IMR-90 (cell line): ENCODE measurements at regions not wholly inside any gene's neighbourhood (a gene's known extent, or its start where the extent isn't known, plus 50 kb on each side); places are given as distances from the start of the nearest gene placed in this dataset.

ENCODE experiments used
- ATAC-seq: fragments of 200-7000 bp; cut with Tn5 transposase; 2 replicates; pipeline ENCODE4 v1.9.1; 2020; ENCODE audit warnings: low read depth, mild to moderate bottlenecking, moderate library complexity
- BruUV-seq: library from RNA; stranded (reverse); fragments of 400-500 nt; replicated peaks from 2 replicates; lab custom pipeline; 2021; lab: Mats Ljungman, UMichigan
- CTCF ChIA-PET: fragments of 300-600 bp; formaldehyde crosslinking; extraction: SDS; loops from one replicate; lab custom pipeline; 2021; ENCODE audit warnings: antibody characterized with exemption; lab: Yijun Ruan, JAX
- POLR2A ChIA-PET: fragments of 300-600 bp; sonication (Branson Sonifier 250); formaldehyde crosslinking; loops from one replicate; lab custom pipeline; 2022; ENCODE audit warnings: antibody characterized with exemption; ENCODE audit not compliant: unreplicated experiment; lab: Charles Lee
- DNase-seq: peaks from one replicate; pipeline ENCODE4 v3.0.0; 2013
- H2AFZ ChIP-seq: replicated peaks from 2 replicates; pipeline ENCODE3; 2013; ENCODE audit warnings: low read length, mild to moderate bottlenecking; ENCODE audit not compliant: poor library complexity
- H2AK5ac ChIP-seq: 2 replicates; pipeline ENCODE4 v1.6.1; 2013; ENCODE audit warnings: low read depth, low read length, inconsistent platforms
- H2AK9ac ChIP-seq: replicated peaks from 2 replicates; pipeline ENCODE3; 2013; ENCODE audit warnings: mild to moderate bottlenecking, low read depth, low read length, moderate library complexity; ENCODE audit not compliant: poor library complexity
- H2BK120ac ChIP-seq: 2 replicates; pipeline ENCODE4 v1.6.1; 2013; ENCODE audit warnings: low read depth, low read length, inconsistent platforms
- H2BK15ac ChIP-seq: 3 replicates; pipeline ENCODE4 v1.6.1; 2013; ENCODE audit warnings: low read depth, low read length, inconsistent platforms
- H2BK20ac ChIP-seq: 2 replicates; pipeline ENCODE4 v1.6.1; 2013; ENCODE audit warnings: low read depth, mild to moderate bottlenecking, inconsistent platforms, low read length, moderate library complexity
- H2BK5ac ChIP-seq: 2 replicates; pipeline ENCODE4 v1.6.1; 2013; ENCODE audit warnings: mild to moderate bottlenecking, low read depth, low read length, inconsistent platforms; ENCODE audit not compliant: poor library complexity, severe bottlenecking
- H3K14ac ChIP-seq: replicated peaks from 2 replicates; pipeline ENCODE4 v1.6.1; 2013; ENCODE audit warnings: low read depth, low read length, inconsistent platforms
- H3K18ac ChIP-seq: 2 replicates; pipeline ENCODE4 v1.6.1; 2013; ENCODE audit warnings: low read depth, low read length, control low read depth
- H3K23ac ChIP-seq: 2 replicates; pipeline ENCODE4 v1.6.1; 2013; ENCODE audit warnings: low read depth, low read length, inconsistent platforms
- H3K27ac ChIP-seq: 2 replicates; pipeline ENCODE4 v1.5.1; 2013; ENCODE audit warnings: mild to moderate bottlenecking, control low read depth, low read length; ENCODE audit not compliant: insufficient read depth
- H3K27me3 ChIP-seq: 2 replicates; pipeline ENCODE4 v1.6.1; 2013; ENCODE audit warnings: low read length; ENCODE audit not compliant: control insufficient read depth, insufficient read depth
- H3K36me3 ChIP-seq: 2 replicates; pipeline ENCODE4 v1.6.1; 2013; ENCODE audit warnings: low read length, mixed read lengths; ENCODE audit not compliant: control insufficient read depth, insufficient read depth
- H3K4ac ChIP-seq: 2 replicates; pipeline ENCODE4 v1.6.1; 2013; ENCODE audit warnings: low read depth, low read length, inconsistent platforms
- H3K4me1 ChIP-seq: 2 replicates; pipeline ENCODE4 v1.6.1; 2013; ENCODE audit warnings: low read length, mixed read lengths; ENCODE audit not compliant: control insufficient read depth, insufficient read depth
- H3K4me2 ChIP-seq: 2 replicates; pipeline ENCODE4 v1.6.1; 2013; ENCODE audit warnings: low read depth, mild to moderate bottlenecking, control low read depth, low read length, moderate library complexity
- H3K4me3 ChIP-seq: 2 replicates; pipeline ENCODE4 v1.5.1; 2013; ENCODE audit warnings: low read depth, mild to moderate bottlenecking, control low read depth, low read length, moderate library complexity; ENCODE audit not compliant: insufficient read depth
- H3K56ac ChIP-seq: 2 replicates; pipeline ENCODE4 v1.6.1; 2013; ENCODE audit warnings: low read length, inconsistent platforms; ENCODE audit not compliant: insufficient read depth; ENCODE audit errors: extremely low read depth
- H3K79me1 ChIP-seq, 2 experiments: 2 replicates each; pipeline ENCODE4 v1.6.1; 2013; ENCODE audit warnings: low read length in 2 of 2, inconsistent platforms in 1 of 2, low read depth in 1 of 2
- H3K9ac ChIP-seq: 2 replicates; pipeline ENCODE4 v1.6.1; 2013; ENCODE audit warnings: low read depth, low read length, control low read depth
- H3K9me1 ChIP-seq: 2 replicates; pipeline ENCODE4 v1.6.1; 2013; ENCODE audit warnings: low read length, inconsistent platforms; ENCODE audit not compliant: insufficient read depth
- H3K9me3 ChIP-seq: 2 replicates; pipeline ENCODE4 v1.6.1; 2013; ENCODE audit warnings: low read length; ENCODE audit not compliant: control insufficient read depth, insufficient read depth
- H4K20me1 ChIP-seq: 2 replicates; pipeline ENCODE4 v1.6.1; 2013; ENCODE audit warnings: low read length, inconsistent platforms; ENCODE audit not compliant: insufficient read depth
- H4K5ac ChIP-seq: 2 replicates; pipeline ENCODE4 v1.6.1; 2013; ENCODE audit warnings: mild to moderate bottlenecking, low read depth, low read length, control low read depth
- H4K8ac ChIP-seq, 2 experiments: 2 replicates each; pipeline ENCODE4 v1.6.1; 2013; ENCODE audit warnings: low read depth in 2 of 2, low read length in 2 of 2, control low read depth in 1 of 2, inconsistent platforms in 1 of 2
- H4K91ac ChIP-seq: 2 replicates; pipeline ENCODE4 v1.6.1; 2013; ENCODE audit warnings: low read depth, low read length, inconsistent platforms; ENCODE audit not compliant: insufficient read depth
- CHD1 ChIP-seq: IDR thresholded peaks from 2 replicates; pipeline ENCODE4 v1.6.1; 2012; ENCODE audit warnings: low read depth, low read length, improper control_type of control experiment
- ELK1 ChIP-seq: fragments of 150-350 bp; IDR thresholded peaks from 2 replicates; pipeline ENCODE4 v1.6.1; 2016; ENCODE audit warnings: low read depth, mild to moderate bottlenecking, low read length, moderate library complexity, borderline replicate concordance
- MAFK ChIP-seq: IDR thresholded peaks from 2 replicates; pipeline ENCODE4 v1.6.1; 2012; ENCODE audit warnings: low read depth, low read length, improper control_type of control experiment
- NFE2L2 ChIP-seq: fragments of 150-350 bp; IDR thresholded peaks from 2 replicates; pipeline ENCODE4 v1.6.1; 2016; ENCODE audit warnings: low read depth, mild to moderate bottlenecking, low read length
- RAD21 ChIP-seq: IDR thresholded peaks from 2 replicates; pipeline ENCODE4 v1.6.1; 2012; ENCODE audit warnings: low read length, improper control_type of control experiment
- RFX5 ChIP-seq: IDR thresholded peaks from 2 replicates; pipeline ENCODE4 v1.8.0; 2012; ENCODE audit warnings: low read depth, mild to moderate bottlenecking, low read length, moderate library complexity
- SMC3 ChIP-seq: fragments of 150-350 bp; IDR thresholded peaks from 2 replicates; pipeline ENCODE4 v1.6.1; 2016; ENCODE audit warnings: low read depth, mild to moderate bottlenecking, antibody characterized with exemption, low read length, moderate library complexity
- WGBS, 2 experiments: methylation state at CpG; one replicate each; pipeline versions ENCODE4 v1.1.5 to v1.1.7; 2013; ENCODE audit warnings: missing lambda C conversion rate in 2 of 2; ENCODE audit not compliant: insufficient read length in 1 of 2; ENCODE audit errors: extremely low coverage in 2 of 2; 5-methylcytosine and 5-hydroxymethylcytosine counted together
- dilution Hi-C: fragments of 300-500 bp; cut with HindIII; formaldehyde crosslinking; loops from one replicate; pipeline ENCODE4 v1.14.3; 2018; ENCODE audit warnings: low sequenced_read_pairs; ENCODE audit not compliant: unreplicated experiment
- in situ Hi-C: fragments of 300-500 bp; cut with MboI; formaldehyde crosslinking; loops from 3 replicates; pipeline ENCODE4 v1.14.3; 2019; ENCODE audit warnings: low sequenced_read_pairs, inconsistent platforms, mixed read lengths
- intact Hi-C: fragments of 100-400 bp; cut with micrococcal nuclease; formaldehyde crosslinking; loops from 2 replicates; pipeline ENCODE4 v1.10.0; 2022

- POLR2A ChIA-PET = no interaction called here
- no peak overlapping the region for H3K4me3 ChIP-seq
- H3K18ac ChIP-seq = no peak overlapping the region
- H2AK5ac ChIP-seq = no peak overlapping the region
- no peak overlapping the region for H3K23ac ChIP-seq
- no peak overlapping the region for H4K8ac ChIP-seq
- CTCF ChIA-PET = no interaction called here
- no peaks in the 10 kb centered on the region for H3K4me1 ChIP-seq
- H3K56ac ChIP-seq = no peak overlapping the region
- no peak for TF ChIP-seq NFE2L2
- TF ChIP-seq CHD1 = no peak
- no peak for TF ChIP-seq RFX5
- TF ChIP-seq ELK1 = no peak
- TF ChIP-seq MAFK = no peak
- no peak for TF ChIP-seq RAD21
- TF ChIP-seq SMC3 = no peak
- in situ Hi-C loops (no loop called here), dilution Hi-C loops (no loop called here), intact Hi-C loops (no loop called here)
- H3K4me2 ChIP-seq = no peak overlapping the region
- H4K5ac ChIP-seq = no peak overlapping the region
- DNase-seq (no peak), ATAC-seq (no peak)
- H3K27me3 ChIP-seq = no peaks in the 10 kb centered on the region
- H2BK5ac ChIP-seq = no peak overlapping the region
- no peak overlapping the region for H3K4ac ChIP-seq
- no peak overlapping the region for H2BK15ac ChIP-seq
- no peak overlapping the region for H2BK120ac ChIP-seq
- H3K14ac ChIP-seq = no peak overlapping the region
- H4K20me1 ChIP-seq = no peaks in the 10 kb centered on the region
- H3K36me3 ChIP-seq = no peaks in the 10 kb centered on the region
- H3K79me1 ChIP-seq = no peaks in the 10 kb centered on the region
- no CpG with 5 or more reads among the region's 1 CpG for WGBS, 2 experiments
- no peak overlapping the region for H3K27ac ChIP-seq
- no peak overlapping the region for H4K91ac ChIP-seq
- H2BK20ac ChIP-seq = no peak overlapping the region
- no peaks in the 10 kb centered on the region for H3K9me3 ChIP-seq
- no peak overlapping the region for H3K9ac ChIP-seq
- BruUV-seq = no TSS peak
- no peaks in the 10 kb centered on the region for H3K9me1 ChIP-seq
- no peak overlapping the region for H2AFZ ChIP-seq
- H2AK9ac ChIP-seq = no peak overlapping the region
Observed at GRCh38 chr12:74145328-74145727, 392.3 kb upstream of the ATXN7L3B start.
